Suprapubic skin (tissue), 4 donors: ENCODE measurements at regions not wholly inside any gene's neighbourhood (a gene's known extent, or its start where the extent isn't known, plus 50 kb on each side); places are given as distances from the start of the nearest gene placed in this dataset.

ENCODE experiments used
- EP300 ChIP-seq: sonication (generic); formaldehyde crosslinking; IDR thresholded peaks from one replicate; pipeline ENCODE4 v1.6.1; 2017; ENCODE audit warnings: antibody characterized with exemption
- POLR2AphosphoS5 ChIP-seq, 3 donors: sonication (generic); formaldehyde crosslinking; IDR thresholded peaks; one replicate each; pipeline ENCODE4 v1.6.1; 2017; ENCODE audit warnings: antibody characterized with exemption in 3 of 3
- TF ChIP-seq, protein P1 (sequence below), 2 donors: fragments of 200-600 bp in 1 of 2; fragments of 450-650 bp in 1 of 2; sonication (generic) in 1 of 2; IDR thresholded peaks; one replicate each; pipeline ENCODE4 v1.5.1; 2016 to 2019; ENCODE audit warnings: antibody characterized with exemption in 2 of 2, mild to moderate bottlenecking in 1 of 2, moderate library complexity in 1 of 2

DNA sequence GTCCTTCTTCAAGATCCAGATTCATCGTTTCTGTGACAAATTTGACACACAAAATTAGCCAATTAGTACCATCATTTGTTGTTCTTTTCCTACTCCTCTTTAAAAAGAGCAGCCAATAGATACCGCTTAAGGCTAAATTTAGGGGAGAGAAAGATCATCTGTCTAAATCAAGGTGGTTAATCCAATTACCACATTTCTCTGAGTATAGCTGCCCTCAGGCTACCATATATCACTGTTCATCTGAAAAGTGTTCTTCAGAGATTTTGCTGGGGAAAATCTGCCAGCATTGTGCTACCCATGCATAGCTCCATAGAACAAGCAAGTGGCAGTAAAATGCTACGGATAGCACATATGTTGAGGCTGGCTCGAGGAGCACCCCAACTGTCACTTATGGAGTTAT lies 110.3 kb upstream of the ESRRG start:
- TF ChIP-seq, protein P1, sequence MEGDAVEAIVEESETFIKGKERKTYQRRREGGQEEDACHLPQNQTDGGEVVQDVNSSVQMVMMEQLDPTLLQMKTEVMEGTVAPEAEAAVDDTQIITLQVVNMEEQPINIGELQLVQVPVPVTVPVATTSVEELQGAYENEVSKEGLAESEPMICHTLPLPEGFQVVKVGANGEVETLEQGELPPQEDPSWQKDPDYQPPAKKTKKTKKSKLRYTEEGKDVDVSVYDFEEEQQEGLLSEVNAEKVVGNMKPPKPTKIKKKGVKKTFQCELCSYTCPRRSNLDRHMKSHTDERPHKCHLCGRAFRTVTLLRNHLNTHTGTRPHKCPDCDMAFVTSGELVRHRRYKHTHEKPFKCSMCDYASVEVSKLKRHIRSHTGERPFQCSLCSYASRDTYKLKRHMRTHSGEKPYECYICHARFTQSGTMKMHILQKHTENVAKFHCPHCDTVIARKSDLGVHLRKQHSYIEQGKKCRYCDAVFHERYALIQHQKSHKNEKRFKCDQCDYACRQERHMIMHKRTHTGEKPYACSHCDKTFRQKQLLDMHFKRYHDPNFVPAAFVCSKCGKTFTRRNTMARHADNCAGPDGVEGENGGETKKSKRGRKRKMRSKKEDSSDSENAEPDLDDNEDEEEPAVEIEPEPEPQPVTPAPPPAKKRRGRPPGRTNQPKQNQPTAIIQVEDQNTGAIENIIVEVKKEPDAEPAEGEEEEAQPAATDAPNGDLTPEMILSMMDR (IDR thresholded peaks at IDR 0.05), result no peak
- TF ChIP-seq EP300 (no peak), POLR2AphosphoS5 (IDR thresholded peaks at IDR 0.05) (no peak)
